HG03139 (cell line): ENCODE measurements at regions not wholly inside any gene's neighbourhood (a gene's known extent, or its start where the extent isn't known, plus 50 kb on each side); places are given as distances from the start of the nearest gene placed in this dataset.

Source experiments
- ATAC-seq: cut with Tn5 transposase; IDR thresholded peaks from one replicate; pipeline ENCODE4 v1.9.1; 2021; ENCODE audit not compliant: unreplicated experiment

DNA sequence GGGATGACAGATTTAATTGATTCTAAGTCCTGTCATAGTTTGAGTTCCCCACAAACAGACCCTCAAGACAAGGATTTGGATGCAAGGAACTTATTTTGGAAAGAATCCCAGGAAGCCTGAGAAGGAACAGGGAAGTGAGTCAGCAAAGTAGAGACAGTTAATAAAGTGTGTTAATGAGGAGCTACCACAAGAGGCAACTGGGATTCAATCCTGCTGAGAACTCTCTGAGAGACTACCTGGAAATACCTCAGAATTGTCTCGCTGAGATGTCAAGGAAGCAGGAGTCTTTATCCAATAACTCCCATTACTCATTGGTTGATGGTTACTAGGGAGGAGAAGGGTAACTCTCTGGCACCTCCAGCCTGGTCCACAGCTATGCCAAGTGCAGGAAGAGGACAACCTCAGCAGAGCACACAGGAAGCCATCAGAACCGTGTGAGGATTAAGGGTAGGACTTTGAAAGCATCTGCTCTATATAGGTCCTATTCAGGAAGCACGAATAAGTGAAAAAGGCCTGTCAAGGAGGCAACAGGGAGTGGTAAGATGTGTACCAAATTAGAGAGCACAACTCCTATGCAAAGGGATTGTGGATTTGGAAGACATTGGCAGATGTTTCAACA, 311.1 kb upstream of the KCNH8 start:
- no peak for ATAC-seq

DNA sequence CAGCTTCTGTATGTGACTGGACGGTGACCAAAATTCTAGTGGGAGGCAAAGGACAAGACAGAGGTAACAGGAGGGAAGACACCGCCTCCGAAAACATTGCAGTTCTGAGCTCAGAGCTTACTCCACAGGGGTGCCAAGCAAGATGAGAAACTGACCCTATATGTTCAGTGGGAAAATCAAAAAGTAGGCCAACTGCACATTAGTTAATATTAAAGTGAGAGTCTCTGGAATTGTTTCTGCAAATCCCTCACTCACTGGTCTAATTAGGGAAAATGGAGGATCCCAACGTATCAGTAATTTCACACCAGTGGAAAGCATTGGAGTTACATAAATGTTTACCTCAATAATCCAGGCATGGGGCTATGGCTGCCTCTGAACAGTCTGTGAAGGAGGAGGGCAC, 313.3 kb upstream of the KCNH8 start:
- no peak for ATAC-seq

DNA sequence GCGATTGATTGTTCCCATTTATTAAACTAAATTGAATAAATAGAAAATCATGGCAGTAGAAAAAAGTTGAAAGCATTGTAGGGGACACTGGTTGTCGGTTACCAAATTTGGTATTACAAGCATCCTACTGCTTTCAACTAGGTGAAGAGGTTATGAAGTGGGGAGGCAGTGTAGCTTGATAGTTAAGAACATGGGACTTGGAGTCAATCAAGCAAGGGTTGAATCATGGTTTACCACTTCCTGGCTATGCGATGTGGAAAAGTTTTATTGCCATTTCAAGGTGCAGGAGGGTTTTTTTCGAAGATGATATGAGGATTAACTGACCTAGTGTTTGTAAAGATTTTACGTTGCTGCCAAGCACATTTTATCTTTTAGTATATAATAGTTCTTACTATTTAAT, 318.2 kb upstream of the KCNH8 start:
- ATAC-seq: no peak

DNA sequence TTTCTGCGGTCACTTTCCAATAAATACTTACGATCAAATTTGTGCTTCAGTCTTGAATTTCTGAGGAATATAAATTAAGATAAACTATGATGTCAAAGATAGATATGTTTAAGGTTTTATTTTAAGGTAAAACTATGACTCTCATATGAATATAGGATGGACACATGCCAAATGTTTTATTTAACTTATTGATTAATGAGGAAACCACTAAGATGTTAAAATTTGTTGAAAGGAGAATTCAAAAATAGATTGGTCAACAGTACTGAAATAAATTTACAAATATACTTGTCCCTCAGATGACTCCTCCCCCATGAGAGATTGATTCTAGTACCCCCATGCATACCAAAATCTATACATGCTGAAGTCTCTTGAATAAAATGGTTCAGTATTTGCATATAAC, 319.7 kb upstream of the KCNH8 start:
- no peak for ATAC-seq

DNA sequence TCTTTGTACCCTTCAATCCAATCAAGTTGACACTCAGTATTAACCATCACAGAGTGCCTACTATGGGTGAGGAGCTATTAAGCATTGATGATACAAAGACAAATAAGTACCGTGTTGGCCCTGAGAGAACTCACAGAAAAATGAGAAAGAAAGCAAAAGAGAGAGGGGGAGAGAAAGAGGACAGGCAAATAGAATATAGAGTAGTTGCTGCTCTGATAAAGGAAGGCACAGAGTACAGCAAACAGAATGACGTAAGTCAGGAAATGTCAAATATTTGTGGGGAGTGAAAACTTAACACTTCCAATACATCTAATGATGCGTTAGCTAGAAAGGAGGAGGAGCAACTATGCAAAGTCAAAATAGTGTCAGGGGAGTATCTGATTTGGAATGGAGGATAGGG, 320.6 kb upstream of the KCNH8 start:
- no peak for ATAC-seq

DNA sequence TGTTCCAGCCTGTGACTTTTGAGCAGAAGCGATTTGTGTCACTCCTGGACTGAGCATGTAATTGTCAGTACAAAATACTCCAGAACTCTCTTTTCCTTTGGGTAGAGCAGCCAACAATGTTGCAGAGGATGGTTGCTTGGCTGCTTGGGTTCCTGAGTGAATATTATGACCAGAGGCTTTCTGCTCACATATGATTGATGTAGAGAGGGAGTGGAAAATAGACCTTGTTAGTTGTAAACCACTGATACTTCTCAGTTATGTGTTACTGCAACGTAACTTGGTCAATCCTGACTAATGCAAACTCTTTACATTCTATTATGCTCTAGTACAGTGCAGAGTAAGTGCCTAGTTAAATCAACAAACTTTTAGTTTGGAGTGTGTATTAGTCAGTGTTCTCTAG, 322.6 kb upstream of the KCNH8 start:
- no peak for ATAC-seq

DNA sequence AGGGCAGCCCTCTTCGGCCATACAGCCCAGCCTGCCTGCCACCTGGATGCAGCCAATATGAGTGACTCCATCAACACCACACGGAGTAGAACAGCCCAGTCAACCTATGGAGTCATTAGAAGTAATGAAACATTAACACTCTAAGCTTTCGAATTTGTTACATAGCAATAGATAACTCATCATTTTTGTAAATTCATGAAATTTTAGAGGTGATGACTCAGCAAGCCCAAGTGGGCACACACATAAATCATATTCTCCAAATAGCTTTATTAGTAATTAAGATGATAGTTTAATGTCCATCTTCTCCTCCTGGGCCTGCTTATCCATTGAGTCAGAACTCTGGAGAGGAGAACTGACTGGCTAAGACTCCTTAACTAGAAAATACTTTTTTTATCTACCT, 335.0 kb upstream of the KCNH8 start:
- no peak for ATAC-seq

DNA sequence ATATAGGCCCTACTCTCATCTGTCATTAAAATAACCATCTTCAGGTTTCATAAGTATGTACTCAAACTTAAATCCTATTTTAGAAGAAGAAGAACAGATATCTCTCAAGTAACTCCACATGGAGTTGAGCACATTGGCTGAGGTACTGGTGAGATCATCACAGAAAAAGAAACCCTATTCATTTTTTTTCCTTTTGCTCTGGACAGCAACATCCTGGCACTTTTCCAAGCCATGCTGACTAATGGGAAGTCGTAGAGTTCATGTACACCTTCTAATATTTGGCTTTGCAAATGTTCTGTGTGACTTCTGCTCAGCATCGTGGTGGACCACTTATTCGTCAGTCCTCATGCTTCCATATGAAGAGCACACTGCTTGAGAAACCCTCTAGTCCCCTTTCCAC, 336.0 kb upstream of the KCNH8 start:
- no peak for ATAC-seq

DNA sequence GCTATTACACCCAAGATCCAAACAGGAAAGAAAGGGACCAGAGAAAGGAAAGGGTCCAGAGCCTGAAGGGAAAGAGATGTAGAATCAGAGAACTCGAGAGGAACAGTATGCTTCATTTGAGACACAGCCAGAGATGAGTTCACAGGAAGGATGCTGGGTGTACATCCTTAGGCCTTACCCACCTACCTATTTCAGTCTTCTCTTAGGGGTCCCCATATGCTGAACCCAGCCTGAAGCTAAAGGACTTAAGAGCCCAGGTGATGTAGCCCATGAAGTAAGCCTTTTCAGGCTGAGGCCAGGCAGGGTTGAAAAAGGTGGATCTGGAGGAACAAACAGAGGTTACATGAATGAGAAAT, 338.0 kb upstream of the KCNH8 start:
- ATAC-seq: no peak

DNA sequence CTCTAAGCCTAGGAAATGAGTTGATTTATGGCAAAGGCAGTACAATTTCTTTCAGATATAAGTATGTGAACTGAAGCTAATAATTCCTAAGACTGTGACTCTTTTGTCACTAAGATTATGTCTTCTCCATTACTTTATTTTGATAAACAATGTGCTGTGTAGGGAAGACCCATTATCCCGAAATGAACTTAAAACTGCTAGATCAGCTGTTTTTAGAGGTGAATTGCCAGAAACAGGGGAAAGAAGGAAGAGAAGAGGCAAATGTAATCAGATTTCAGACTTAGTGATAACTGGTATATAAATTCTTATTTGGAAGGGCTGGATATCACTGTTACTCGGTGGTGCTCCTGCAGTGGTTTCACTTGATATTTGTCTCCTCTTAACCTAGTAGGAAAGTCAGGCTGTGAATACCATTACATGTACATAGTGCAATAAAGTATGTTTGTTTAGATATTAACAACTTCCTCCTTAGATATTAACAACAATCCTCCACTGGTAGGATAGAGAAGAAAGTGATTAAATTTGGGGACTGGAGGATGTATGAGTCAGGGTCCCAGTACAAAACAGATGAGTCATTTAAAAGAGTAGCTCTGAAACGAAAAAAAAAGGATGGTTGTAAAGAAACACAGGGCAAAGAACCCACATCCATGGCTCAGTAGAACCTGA, 338.5 kb upstream of the KCNH8 start:
- ATAC-seq: no peak

DNA sequence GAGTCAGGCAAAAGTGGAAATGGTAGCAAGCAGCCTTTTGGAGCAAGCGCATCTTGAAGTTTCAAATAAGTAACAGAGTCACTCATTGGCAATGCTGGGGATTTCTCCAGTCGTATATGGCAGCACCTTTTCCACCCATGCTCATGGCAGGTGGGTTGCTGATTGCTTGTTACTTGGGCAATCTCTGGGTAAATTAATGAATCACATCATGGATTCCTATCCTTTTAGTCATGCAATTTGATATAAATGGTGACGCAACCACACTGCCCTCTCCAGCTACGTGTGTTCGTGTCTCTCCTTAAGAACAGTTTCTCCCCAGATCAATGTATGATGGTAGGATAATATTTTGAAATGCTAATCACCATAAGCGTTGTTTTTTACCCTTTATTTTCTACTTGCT, 339.9 kb upstream of the KCNH8 start:
- no peak for ATAC-seq

DNA sequence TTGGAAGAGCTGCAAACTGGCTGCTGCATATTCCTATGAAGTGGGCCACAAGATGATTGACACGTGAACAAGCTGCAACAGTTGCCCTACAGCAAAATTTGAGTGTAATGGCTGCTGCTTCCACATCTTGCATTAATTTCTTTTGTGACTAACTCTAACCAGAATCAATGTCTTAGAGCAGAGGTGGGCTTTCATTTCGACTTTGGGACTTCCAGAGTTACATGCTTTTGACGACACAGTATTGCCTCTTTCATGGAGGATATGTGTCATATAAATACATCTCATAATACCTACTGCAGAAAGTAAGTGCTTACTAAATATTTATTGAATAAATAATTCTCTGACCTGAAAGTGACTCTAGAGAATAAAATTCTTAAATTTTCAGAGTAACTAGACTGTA, 340.7 kb upstream of the KCNH8 start:
- no peak for ATAC-seq

DNA sequence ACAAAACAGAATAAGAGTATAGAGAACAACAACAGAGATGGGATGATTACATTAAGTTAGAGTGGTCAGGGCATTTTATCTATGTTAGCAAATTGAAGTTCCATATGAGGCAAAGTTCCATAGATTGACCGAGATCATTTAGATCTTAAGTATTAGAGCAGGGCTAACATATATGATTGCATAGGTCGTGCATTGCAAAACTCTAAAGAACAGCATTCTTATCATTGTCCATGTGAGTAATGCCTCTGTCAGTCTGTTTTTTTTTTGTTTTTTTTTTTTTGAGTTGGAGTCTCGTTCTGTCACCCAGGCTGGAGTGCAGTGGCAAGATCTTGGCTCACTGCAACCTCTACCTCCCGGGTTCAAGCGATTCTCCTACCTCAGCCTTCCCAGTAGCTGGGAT, 341.7 kb upstream of the KCNH8 start:
- ATAC-seq: no peak

DNA sequence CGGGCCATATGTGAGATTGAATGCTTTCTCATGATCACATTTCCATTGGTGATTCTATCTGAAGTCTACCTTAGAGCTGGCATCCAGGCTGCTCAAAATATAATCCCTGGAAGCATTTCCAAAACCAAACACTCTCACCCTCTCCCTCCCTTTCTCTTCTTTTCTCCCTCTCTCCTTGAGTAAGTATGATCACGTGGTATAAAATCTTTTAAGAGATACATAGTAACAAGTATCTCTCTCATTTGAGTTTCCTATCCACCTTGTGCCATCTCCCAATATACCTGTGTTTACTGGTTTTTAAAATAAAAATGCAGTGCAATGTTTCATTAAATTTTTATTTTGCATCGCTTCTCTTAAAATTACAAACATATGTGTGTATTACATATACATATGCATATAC, 350.9 kb upstream of the KCNH8 start:
- no peak for ATAC-seq

DNA sequence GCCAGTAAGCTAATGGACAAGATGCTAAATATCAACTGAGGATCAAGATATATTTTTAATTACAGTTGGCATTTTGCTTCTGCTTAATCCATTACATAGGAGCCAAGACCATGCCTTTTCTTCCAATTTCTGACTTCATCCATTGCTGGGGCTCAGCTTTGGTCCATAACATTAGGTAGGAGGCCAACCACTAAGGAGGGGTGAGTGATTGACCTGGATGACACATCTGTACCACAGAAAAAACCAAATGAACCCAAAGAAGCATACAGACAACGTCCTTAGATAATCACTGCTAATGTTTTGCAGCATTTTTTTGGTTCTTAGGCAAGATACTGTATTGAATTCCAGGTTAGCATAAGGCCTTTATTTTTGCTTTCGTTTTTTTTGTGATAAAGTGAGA, 353.2 kb upstream of the KCNH8 start:
- no peak for ATAC-seq

DNA sequence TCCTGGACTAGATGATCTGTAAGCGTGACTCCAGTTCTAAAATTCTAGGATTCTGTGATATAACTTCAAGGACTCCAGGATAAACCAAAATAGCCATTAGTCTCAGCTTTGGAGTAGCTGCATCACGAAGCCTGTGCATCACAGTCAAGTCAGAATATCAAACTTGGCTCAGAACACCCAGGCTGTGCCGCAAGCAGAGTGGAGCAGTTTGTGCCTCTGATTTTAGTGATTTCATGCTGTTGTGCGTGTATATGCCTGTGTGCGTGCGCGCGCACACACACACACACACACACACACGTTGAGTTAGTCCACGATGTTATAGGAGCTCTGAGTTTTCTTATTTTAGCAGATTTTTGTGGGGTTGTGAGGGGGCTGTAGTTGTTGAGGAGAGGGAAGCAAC, 356.6 kb upstream of the KCNH8 start:
- ATAC-seq: no peak

DNA sequence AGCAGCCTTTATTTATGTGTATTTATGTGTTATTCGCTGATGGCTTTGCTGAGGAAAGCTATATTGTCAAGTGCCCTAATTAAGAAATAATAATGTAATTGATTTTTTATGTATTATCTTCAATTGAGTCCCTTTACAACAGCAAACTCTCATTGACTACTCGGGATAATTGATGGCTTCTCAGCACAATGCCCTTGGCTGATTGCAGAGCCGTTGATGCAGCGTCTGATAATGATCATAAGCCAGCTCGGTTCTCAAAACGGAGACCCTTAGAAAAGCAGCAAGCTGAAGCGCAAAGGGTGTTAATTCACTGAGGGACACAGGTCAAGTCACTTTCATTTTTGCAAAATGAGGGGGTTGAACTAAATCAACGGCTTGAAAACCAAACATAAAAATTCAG, 357.1 kb upstream of the KCNH8 start:
- ATAC-seq: no peak

DNA sequence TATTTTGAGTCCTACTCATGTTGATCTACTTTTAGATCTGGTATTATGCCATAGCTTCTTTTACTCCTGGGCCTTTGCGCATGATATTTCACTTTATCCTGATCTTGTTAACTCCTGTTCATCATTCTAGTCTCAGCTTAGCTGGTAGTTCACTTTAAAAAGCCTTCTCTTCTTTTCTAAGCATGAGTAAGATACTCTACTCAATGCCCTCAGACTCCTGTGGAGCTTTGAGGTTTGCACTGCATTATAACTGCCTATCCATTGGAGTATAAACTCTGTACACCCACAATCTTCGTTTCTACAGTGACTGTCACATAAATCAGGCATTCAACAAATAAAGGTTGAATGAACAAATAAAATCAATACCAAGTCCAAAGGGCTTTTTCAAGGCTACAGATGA, 357.9 kb upstream of the KCNH8 start:
- ATAC-seq: no peak

DNA sequence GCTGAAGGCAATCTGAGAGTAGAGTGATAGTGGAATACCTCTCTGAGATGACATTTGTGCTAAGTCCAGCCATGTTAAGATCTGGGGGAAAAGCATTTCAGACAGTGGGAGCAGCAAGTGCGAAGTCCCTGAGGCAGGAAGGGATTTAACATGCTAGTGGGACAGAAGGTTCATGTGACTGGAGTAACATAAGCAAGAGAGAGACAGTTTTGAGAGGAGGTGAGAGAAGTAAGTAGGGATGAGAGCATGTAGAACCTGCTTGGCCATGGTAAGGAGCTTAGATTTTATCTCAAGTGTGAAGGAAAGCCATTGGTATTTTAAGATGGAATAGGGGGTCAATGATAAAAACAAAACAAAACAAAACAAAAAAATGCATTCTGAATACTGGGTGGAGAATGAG, 358.6 kb upstream of the KCNH8 start:
- no peak for ATAC-seq

DNA sequence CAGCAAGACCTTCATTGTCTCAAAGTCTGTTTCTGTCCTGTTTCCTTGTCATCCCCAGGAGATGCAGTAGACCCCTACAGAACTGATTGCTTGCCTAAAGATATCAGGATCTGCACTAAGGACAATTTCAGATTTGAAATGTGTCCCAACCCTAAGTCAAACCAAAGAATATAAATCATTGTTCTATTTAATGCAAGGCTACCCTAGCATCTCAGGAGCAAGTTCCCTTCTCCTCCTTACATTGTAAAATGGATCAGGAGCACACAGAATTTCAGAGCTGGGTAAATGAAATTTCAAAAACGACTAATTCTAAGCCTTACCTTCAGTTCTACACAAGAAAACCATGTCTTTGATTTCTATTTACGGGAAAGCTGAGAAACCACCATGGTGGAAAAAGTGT, 360.9 kb upstream of the KCNH8 start:
- no peak for ATAC-seq

DNA sequence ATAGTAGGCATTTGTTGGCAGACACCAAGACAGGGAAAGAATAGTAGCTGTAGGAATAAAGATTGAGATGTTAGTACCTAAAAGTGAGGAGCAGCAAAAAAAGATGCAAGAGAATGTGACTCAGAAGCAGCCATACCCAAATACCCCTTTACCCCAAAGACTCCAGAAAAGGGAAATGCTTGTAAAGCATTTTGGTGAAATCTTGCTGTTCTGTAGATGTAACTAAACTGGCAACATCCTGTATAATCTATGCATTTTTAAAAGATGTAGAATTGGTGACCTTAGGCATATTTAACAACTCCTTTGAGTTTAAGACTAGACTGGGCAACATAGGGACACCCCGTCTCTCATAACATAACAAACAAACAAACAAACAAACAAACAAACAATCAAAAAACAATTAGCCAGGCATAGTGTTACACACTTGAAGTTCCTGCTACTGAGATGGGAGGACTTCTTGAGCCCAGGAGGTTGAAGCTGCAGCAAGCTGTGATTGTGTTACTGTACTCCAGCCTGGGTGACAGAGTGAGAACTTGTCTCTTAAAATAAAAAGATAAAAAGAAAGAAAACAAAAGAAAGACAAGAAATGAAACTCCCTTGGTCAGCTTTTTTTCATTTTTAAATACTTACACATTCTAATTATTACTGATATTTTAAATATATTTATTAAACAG, 361.5 kb upstream of the KCNH8 start:
- no peak for ATAC-seq

DNA sequence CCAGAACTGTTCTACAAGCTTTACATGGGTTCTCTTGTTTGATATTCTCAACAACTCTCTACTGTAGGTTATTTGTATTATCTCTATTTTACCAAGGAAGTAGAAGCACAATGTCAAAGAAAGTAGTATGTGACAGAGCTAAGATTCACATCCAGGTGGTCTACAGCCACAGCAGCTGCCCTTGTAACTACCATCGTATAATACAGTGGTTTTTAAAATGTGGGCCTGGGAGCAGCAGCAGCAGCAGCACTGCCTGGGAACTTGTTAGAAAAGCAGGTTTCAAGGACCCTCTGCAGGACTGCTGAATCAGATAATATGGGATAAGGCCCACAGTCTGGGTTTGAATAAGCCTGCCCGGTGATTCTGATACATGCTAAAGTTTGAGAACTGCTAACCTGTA, 357.1 kb upstream of the SATB1 start:
- ATAC-seq: no peak

DNA sequence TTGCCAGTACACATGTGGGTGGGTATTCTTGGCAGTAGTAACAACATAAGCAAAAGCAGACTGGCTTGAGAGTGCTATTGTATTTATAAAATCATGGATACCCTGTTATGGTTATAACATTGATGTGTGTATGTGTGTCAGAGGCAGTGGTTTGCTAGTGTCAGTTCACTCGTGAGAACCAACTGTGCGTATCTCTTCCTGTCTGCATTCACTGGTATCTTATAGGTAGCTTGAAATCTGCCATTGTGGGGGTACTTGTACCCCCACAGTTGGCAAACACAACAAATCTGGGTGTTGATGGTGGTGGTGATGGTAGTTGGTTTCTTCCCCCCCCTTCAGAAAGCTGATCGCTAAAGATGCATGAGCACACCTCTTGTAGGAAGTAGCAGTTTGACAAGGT, 355.8 kb upstream of the SATB1 start:
- no peak for ATAC-seq
